Lung (tissue), 11 donors: ENCODE measurements at regions not wholly inside any gene's neighbourhood (a gene's known extent, or its start where the extent isn't known, plus 50 kb on each side); places are given as distances from the start of the nearest gene placed in this dataset.

Experiments used
- ATAC-seq: fragments of 200-7000 bp; cut with Tn5 transposase; one replicate; pipeline ENCODE4 v1.9.1; 2020; ENCODE audit warnings: moderate number of reproducible peaks; ENCODE audit not compliant: insufficient read depth, low FRiP score
- DNase-seq, 3 donors: peaks; one replicate each; pipeline ENCODE4 v3.0.0-alpha.2; 2013 to 2017
- H3K27ac ChIP-seq, 2 donors: one replicate each; pipeline ENCODE4 v1.5.1; 2013; ENCODE audit warnings: mild to moderate bottlenecking in 2 of 2, moderate library complexity in 2 of 2, control low read depth in 1 of 2, inconsistent platforms in 1 of 2, low read depth in 1 of 2, low read length in 1 of 2
- H3K27me3 ChIP-seq, 3 donors: one replicate each; pipeline ENCODE4 v1.5.1; 2013; ENCODE audit warnings: low read length in 2 of 3; ENCODE audit not compliant: control insufficient read depth in 3 of 3, insufficient read depth in 3 of 3
- H3K36me3 ChIP-seq, 4 donors: one replicate each; pipeline ENCODE4 v1.5.1; 2013; ENCODE audit warnings: low read length in 4 of 4, mild to moderate bottlenecking in 1 of 4, moderate library complexity in 1 of 4; ENCODE audit not compliant: control insufficient read depth in 4 of 4, insufficient read depth in 4 of 4
- H3K4me1 ChIP-seq, 5 donors: one replicate each; pipeline ENCODE4 v1.5.1; 2013; ENCODE audit warnings: low read length in 5 of 5, mild to moderate bottlenecking in 2 of 5, moderate library complexity in 1 of 5; ENCODE audit not compliant: control insufficient read depth in 5 of 5, insufficient read depth in 5 of 5
- H3K4me3 ChIP-seq: one replicate; pipeline ENCODE4 v1.5.1; 2013; ENCODE audit warnings: mild to moderate bottlenecking, control low read depth, moderate library complexity
- H3K9ac ChIP-seq, 2 donors: one replicate each; pipeline ENCODE4 v1.5.1; 2013; ENCODE audit warnings: low read length in 2 of 2, control low read depth in 1 of 2; ENCODE audit not compliant: insufficient read depth in 1 of 2
- H3K9me3 ChIP-seq, 4 donors: one replicate each; pipeline ENCODE4 v1.5.1; 2013; ENCODE audit warnings: low read length in 3 of 4, mild to moderate bottlenecking in 1 of 4, moderate library complexity in 1 of 4; ENCODE audit not compliant: control insufficient read depth in 4 of 4, insufficient read depth in 3 of 4
- CTCF ChIP-seq: IDR thresholded peaks from 2 replicates; pipeline ENCODE4 v1.5.1; 2012; ENCODE audit warnings: mild to moderate bottlenecking; ENCODE audit errors: control extremely low read depth, extremely low read depth
- WGBS, 2 donors: extraction: QIAGEN DNeasy Blood & Tissue Kit; methylation state at CpG; one replicate each; pipeline ENCODE4 v1.1.7; 2013; 5-methylcytosine and 5-hydroxymethylcytosine counted together
- donor health status: control.
- donor health status: control.
- donor health status: Bipolar disorder and iron deficiency.
- donor health status: healthy.
- donor health status: DM: yes; HTN: yes; CAD: no.

- no peak for TF ChIP-seq CTCF
- no peaks in the 10 kb centered on the region for H3K36me3 ChIP-seq
- no peak overlapping the region for H3K9ac ChIP-seq
- DNase-seq (no peak), ATAC-seq (no peak)
- H3K27ac ChIP-seq, result no peak overlapping the region
- no peak overlapping the region for H3K4me3 ChIP-seq
- WGBS, 2 donors, result 74 to 79% methylated on average over 4 of the region's 4 CpGs
- H3K9me3 ChIP-seq, result peaks cover 0 to 6% (median 2%) of the 10 kb centered on the region in 4 donors
- no peaks in the 10 kb centered on the region for H3K27me3 ChIP-seq
- no peaks in the 10 kb centered on the region for H3K4me1 ChIP-seq
These were observed 189.6 kb downstream of the GPAM start for GRCh38 chr10:111993872-111994426.

GRCh38 chr10:111996103-111996502, 187.5 kb downstream of the GPAM start:
- Histone ChIP-seq H3K9ac (no peak overlapping the region), H3K4me1 (no peaks in the 10 kb centered on the region), H3K9me3 (peaks cover 0 to 4% (median 1%) of the 10 kb centered on the region in 4 donors), H3K27ac (no peak overlapping the region), H3K36me3 (no peaks in the 10 kb centered on the region), H3K4me3 (no peak overlapping the region), H3K27me3 (no peaks in the 10 kb centered on the region)
- DNase-seq (no peak), ATAC-seq (no peak)
- WGBS, 2 donors, result 66 to 72% methylated on average over 2 of the region's 2 CpGs
- no peak for TF ChIP-seq CTCF

- no peak for TF ChIP-seq CTCF
- no peak overlapping the region for H3K27ac ChIP-seq
- peaks cover 0 to 4% (median 1%) of the 10 kb centered on the region in 4 donors for H3K9me3 ChIP-seq
- H3K4me1 ChIP-seq, result no peaks in the 10 kb centered on the region
- DNase-seq, result no peak
- 81 to 83% methylated on average over 7 of the region's 7 CpGs for WGBS, 2 donors
- no peak for ATAC-seq
- no peak overlapping the region for H3K9ac ChIP-seq
- H3K27me3 ChIP-seq, result no peaks in the 10 kb centered on the region
- no peaks in the 10 kb centered on the region for H3K36me3 ChIP-seq
- H3K4me3 ChIP-seq, result no peak overlapping the region
These were observed 184.8 kb downstream of the GPAM start for GRCh38 chr10:111998728-111999127.
